HG03066 (cell line): ENCODE measurements at regions not wholly inside any gene's neighbourhood (a gene's known extent, or its start where the extent isn't known, plus 50 kb on each side); places are given as distances from the start of the nearest gene placed in this dataset.
"Not testable (repeated sequence)": the region's sequence is repeated elsewhere in the genome, so short reads cannot be mapped to it uniquely, and the experiment has no call there.

Experiments used
- ATAC-seq: cut with Tn5 transposase; IDR thresholded peaks from one replicate; pipeline ENCODE4 v1.9.1; 2021; ENCODE audit warnings: low read depth; ENCODE audit not compliant: unreplicated experiment

DNA sequence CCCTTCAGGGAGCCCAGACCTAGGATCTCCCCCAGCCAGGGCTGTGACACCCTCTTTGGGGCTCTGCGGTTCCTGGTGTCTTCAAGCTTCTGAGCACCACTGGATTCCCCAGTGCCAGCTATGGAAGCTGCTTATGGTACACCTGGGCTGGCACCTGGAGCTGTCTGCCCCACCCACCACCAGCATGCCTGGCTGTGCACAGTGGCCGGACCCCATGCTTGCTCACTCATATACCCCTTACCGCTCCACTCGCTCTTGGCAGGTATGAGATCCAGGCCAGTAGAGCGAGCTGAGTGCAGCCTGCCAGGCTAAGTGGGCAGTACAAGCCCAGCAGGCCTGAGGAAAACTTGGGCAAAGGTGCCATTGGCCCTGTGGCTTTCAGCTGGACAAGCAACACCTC is 114.0 kb downstream of the DACT1 start:
- no peak for ATAC-seq

DNA sequence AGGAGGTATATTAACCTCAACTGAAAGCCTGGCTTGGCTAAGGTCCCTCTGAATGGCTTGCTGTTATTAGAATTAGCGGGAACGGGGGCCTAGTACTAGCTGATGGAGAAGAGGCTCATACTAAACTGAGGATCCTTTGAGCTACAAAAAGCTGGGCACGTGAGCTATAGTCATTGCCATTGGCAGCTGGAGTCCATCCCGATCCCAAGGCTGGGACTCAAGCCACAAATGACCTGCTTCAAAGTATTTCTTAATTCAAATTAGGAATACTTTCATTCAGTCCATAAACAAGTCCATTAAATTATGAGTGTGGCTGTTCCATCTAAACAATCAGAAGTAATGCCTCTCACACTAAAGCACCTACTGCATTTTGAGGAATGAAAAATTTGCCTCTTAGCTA is 114.5 kb downstream of the DACT1 start:
- no peak for ATAC-seq

DNA sequence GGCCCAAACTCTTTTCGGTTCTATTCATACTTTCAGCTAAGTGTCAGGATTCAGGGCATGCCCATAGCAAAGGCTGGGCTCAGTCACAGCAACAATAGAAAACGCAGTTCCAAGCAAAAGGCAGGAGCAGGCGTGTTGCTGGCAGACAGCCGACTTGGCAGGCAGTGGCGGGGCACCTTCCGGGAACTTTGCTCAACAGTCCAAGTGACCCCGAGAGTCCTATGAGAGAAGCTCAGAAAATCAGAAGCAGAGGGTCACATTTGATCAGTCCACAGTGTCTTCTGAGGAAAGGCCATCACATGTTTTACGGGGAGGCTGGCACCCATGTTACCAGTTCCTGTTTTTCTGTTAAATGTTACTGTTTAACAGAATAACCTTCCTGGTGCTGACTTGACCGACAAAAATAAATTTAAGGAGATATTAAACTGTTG is 115.0 kb downstream of the DACT1 start:
- no peak for ATAC-seq

DNA sequence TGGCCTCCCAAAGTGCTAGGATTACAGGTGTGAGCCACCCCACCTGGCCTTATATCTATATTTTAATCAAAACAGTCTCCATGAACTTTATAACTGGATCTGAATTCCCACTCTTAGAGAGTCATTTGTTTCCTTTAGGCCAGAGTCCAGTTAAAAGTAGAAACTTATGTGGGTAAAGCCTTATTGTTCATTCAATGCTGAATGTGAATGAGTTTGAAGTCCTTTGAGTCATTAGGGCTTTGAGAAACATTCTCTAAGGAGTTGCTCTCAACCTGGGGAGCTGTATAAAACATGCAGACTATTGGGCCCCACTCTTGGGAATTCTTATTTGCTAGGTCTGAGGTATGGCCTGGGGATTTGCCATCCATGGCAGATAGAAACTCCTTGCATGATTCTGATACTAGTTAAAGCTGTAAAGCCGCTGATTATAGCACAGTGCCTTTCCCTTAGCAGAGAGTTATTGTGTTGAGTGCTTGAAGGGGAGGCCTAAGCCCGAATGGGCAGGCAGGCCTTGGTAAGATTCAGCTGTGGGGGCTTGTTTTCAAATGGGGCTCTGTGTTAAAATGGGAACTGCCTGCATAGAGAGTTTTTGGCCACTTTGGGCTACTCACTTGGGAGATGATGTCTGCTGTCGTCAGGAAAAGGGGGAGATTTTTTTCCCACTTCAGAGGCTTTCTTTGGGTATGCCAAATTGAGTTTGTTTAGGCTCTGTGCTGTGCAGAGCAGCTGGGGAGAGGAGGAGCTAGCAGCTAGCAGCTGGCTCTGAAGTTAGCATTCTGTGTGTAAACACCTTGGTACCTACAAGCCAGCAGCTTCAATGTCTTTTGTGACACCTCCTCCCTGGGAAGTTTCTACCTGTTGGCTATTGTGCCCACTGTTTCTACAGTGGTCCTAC is 117.5 kb downstream of the DACT1 start:
- ATAC-seq = no peak

DNA sequence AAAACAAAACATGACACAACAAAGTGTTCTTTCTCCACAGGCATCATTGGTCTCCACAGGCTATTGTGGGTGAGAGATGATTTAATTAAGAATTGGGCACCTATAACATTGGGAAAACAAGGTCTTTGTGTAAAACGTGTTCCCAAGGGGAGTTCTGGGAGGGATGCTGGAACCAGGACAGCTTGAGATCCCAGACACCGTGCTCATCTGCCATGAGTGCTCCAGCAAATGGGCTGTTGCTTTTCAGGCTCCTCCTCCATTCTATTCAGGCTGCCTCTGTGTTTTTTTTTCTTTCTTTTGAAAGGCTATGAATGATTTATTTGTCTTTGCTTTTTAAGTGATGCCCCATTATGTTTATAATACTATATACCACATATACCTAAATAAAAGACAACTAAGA is 122.4 kb downstream of the DACT1 start:
- no peak for ATAC-seq

DNA sequence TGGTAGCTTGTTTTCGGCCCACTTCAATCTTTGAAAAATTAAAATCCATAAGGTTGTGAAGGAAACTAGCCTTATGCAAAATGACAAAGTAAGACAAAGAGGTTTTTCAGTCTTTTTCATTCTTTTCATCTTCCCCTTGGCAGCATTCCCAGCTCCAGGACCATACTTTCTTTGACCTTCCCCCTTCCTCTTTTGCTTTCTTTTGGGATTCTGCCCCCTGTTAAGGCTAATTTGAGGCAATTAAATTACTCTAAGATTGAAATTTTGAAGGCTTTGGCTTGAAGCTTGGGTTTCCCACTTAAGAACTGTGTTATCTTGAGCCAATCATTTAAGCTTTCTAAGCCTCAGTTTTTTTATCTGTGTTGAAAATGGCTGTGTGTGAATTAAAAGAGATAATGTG is 124.9 kb downstream of the DACT1 start:
- ATAC-seq = no peak

DNA sequence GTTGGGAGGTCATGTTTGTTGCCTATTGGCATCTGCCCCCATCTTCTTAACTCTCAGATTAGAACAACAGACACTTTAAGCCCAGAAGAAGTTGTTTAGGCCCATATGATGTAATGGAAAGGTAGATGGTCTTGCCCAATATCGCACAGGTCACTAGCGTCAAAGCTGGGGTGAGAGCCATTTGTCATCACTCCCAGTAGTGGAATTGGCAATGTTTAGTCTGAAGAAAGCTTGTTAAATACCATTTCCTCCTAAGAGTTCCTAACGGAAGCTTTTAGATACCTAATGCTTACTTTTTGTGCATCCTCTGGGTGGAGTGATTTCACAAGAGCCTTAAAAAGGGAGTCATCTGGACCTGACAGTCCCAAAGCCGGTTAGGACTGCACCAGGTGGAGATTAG is 125.4 kb downstream of the DACT1 start:
- ATAC-seq = no peak

DNA sequence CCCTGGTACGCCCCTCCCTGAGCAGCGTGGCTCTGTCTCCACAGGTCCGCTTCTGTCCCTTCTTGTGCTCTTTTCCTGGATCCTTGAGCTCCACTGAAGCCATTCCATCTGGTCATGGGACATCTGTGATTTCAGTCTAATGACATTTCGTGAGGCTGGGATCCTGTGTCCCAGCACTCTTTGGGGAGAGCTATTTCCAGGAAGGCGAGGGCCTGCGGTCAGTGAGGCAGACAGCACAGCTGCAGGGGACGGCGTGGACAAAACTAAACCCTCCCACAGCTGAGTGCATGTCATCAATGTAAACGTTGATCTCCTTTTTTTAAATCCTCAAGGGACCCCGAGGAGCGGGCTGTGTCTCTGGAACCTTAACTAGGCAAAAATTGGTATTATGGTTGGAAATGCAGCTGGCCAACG is 127.7 kb downstream of the DACT1 start:
- ATAC-seq = no peak

DNA sequence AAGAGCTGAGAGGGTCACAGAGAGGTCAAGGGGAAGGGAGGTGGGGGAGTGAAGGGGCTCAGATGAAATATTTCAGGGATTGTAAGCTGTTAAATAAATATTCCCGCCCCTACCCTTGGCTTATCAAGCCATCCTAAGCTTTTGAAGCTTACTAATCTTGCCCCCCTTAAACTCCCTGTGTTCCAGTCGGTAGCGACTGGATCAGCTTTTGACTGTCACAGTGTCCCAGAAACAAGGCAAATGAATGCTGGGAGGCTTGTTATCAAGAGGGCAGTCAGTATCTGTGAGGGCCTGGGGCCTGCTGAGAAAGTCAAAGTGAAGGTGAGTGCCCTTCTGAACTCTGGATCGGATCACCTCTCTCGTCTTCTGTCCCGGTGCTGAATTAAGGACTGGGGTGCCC is 128.1 kb downstream of the DACT1 start:
- ATAC-seq = no peak

DNA sequence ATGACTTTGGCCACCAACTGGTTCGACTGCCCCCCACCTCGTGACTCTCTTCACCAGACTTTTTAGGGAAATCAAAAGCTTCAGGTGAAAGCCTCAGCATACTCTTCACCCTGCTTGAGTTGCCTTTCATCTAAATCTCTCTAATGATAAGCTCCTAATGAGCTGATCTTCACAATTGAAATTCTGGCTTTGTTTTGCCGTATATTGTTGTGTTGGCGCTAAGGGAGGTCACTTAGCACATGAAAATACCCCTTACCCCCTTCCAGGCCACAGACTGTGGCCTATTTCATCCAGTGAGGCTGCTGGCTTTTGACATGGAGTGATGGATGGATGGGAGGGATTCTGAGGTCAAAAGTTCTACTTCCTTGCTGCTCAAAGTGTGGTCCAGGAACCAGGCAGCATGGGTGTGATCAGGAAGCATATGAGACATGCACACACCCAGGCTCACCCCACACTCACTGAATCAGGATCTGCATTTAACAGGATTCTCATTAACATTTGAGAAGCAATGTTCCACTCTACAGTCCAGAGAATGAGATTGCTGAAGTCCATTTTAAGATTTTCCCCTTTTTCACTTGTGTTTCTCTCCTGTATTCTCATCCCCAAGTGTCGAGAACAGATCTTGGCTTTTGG is 131.4 kb downstream of the DACT1 start:
- no peak for ATAC-seq

DNA sequence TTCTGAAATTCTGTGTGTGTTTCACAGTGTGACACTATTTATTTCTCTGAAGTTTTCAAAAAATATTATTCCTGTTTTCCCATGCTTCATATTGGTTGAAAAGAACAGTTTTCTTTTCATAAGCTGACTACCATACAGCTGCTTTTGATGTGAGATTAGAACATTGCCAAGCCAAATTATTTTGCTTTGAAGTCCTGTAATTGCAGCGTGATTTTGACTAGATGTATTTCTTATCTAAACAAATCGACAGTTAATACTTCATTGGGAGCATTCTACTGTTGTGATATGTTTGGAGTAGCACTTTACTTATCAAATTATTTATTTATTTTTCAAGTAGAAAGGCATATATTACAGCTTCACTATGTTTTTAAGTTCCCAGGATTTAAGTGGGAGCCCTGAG is 132.0 kb downstream of the DACT1 start:
- no peak for ATAC-seq

DNA sequence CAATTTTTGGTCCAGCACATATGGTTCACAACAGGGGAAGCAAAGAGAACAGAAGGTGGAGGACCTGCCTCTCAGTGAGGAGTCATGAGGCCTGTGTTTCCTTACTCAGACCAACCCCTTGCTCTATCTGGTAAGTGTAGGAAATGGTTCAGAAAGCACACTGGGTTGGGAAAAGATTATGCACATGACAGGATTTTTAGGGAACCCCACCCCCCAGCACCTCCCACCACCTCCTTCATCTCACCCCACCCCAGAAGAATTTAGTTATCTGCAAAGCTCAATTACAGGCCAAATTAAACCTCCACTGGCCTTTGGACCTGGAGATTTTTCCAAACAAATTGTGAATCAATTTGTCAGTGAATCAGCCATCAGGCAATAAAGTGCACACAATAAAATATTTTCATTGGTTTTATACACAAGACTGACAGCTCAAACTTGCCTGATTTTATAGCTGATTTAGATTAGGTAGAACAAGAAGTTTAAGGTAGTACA is 132.8 kb downstream of the DACT1 start:
- ATAC-seq = no peak

DNA sequence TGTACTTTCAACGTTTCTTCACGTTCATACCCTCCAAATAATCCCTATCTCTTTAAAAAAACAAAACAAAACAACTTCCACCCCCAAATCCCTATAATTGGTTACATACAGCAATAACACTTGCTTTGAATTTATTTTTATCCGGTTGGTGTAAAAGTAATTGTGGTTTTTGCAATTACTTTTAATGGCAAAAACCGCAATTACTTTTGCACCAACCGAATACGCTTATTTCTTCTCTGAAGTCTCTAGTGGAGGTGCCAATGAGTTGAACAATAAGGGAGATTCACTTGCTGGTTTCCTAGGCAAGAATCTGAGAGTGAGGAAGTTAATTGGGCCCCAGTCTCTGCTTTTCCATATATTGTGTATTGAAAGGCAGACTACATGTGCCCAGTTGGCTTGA is 133.3 kb downstream of the DACT1 start:
- ATAC-seq = no peak

DNA sequence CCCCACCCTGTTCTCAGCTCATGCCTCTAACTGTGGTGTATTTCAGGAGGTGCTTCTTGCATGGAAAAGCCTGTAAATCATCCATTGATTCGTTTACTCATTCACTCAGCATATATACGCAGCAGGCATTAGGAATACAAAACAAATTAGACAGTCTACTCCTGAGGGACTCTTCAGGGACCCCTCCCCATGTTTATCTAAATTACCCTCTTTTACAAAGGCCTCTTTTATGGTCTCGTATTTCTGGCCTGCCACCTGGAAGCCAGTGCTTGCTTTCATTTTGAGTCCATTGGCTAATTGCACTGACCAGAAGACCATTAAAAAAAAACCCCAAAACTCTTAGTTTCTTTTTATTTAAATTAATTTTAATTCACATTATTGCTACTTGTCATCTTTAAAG is 134.4 kb downstream of the DACT1 start:
- ATAC-seq = no peak

DNA sequence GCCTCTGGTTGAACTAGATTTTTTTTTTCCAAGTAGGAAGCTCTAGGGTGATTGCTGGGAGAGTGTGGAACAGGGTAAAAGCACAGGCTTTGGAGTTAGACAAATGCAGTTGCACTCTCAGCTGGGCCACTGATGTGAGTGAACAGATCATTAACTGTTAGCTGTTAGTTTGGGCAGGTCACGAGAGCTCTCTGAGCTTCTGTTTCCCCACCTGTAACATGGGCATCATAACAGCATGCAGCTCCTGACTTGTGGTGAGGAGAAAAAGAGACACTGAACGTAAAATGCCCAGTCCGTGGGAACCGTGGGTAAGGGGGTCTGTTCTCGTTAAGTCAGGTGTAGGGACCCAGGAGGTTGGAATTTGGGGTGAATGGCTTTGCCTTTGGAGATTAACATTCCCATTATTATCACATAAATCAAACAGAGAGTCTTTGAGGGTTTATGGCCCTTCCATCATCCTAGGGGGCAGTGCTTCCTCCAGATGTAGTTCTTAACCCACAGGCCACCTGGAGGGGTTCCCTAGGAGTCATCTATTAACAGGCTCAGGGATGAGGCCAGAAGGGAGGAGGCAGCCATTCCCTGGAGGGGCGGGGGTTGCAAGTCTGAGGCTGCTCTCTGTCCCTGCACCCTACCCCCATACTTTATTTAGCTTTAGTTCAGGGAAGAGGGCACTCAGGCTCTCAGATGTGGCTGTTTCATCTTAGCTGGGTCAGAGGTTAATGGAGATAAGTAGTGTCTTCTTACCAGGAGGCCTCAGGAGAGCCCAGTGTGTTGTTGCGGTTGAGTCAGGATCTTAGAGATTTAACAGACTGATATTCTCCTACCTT is 135.2 kb downstream of the DACT1 start:
- no peak for ATAC-seq

DNA sequence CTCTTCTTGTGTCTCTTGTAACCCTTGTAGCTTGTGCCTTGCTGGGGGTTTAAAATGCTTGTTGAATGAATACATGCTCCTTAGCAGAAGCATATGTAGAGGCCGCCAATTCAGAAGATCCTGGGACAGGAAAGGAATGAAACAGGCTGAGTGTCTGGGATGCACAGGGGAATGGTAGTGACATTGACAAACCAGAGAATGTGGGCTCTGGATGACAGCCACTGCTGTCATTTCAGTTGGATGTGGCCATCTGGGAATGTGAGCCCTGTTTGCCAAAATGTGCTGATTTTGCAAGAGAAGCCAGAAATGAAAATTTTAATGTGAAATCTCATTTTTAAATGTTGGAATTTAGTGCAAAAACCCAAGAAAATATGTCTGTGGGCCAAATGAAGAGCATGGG is 136.8 kb downstream of the DACT1 start:
- no peak for ATAC-seq

DNA sequence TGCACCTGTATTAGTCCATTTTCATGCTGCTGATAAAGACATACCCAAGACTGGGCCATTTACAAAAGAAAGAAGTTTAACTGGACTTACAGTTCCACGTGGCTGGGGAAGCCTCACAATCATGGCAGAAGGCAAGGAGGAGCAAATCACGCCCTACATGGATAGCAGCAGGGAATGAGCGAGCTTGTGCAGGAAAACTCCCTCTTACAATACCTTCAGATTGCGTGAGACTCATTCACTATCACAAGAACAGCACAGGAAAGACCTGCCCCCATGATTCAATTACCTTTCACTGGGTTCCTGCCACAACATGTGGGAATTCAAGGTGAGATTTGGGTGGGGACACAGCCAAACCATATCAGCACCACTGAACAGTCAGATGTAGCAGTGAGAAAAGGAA is 137.4 kb downstream of the DACT1 start:
- not testable (repeated sequence) for ATAC-seq

DNA sequence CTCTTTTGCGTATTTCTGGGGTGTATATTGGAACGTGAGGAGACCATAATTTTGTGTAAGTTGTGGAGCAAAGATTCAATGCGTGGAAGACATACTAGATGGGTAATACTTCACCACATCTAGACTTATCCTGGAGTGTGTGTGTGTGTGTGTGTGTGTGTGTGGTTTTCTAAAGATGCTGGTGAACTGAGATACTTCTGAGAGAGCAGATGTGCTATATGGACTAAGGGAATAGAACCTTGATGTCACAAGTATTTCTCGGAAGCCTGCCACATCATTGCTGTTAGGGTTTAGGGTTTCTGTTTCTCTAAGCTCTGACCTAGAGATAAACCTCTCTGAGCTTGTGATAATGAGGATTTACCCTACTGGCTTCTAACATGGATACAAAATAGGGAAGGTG is 138.8 kb downstream of the DACT1 start:
- no peak for ATAC-seq

DNA sequence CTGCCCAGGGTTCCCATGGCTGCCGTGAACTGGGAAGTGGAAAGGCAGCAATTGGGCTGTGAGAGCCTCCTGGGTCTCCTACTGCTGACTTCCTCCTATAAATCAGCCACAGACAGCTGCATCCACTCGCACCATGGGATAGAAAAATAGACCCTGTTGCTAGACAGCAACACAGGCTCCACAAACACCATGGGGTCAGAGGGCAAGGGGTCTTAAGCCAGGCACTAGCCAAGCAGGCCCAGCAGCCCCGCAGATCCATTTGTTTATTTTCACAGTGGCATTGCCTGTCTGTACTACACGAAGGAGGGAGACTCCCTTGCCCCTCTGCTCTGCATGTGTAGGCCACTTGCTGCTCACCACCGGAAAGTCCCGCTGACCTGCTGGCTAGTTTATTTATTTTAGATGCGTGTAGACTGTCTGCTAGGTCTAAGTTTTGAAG is 139.8 kb downstream of the DACT1 start:
- no peak for ATAC-seq

DNA sequence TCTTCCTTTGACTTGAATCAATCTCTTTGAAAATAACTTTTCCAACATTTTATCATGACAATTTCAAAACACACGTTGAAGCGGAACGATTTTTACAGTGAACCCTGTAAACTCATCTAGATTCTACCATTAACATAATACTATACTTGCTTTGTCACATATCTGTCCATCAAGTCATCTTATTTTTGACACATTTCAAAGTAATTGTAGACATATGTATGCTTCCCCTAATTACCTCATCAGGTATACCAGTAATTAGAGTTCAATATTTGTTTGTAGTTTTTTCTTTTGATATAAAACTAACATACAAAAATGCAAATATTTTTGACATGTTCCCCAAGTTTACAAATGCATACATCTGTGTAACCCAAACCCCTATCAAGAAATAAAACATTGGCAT is 140.4 kb downstream of the DACT1 start:
- no peak for ATAC-seq

DNA sequence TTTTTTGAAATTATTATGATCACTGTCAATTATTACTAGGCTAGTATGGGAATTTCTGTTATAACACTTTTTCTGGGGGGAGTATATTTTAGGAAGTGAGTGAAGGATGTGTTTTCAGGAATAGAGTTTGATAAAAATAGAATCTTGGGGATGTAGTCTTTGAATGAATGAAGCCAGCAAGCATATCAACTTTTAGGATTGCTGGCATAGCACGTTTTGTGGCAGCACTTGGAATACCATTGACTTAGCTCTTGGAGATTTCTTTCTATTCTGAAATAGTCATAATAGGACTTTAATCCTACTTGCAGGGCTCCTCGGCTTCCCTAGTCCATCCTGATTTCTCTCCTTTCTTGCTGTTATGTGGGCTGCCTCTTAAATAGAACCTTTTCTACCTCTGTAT is 141.6 kb downstream of the DACT1 start:
- ATAC-seq = no peak
